HG02759 (cell line): ENCODE measurements at regions not wholly inside any gene's neighbourhood (a gene's known extent, or its start where the extent isn't known, plus 50 kb on each side); places are given as distances from the start of the nearest gene placed in this dataset.
"Not testable (repeated sequence)": the region's sequence is repeated elsewhere in the genome, so short reads cannot be mapped to it uniquely, and the experiment has no call there.

Experiments used
- ATAC-seq: cut with Tn5 transposase; IDR thresholded peaks from one replicate; pipeline ENCODE4 v1.9.1; 2021; ENCODE audit warnings: mild to moderate bottlenecking, moderate library complexity; ENCODE audit not compliant: unreplicated experiment

DNA sequence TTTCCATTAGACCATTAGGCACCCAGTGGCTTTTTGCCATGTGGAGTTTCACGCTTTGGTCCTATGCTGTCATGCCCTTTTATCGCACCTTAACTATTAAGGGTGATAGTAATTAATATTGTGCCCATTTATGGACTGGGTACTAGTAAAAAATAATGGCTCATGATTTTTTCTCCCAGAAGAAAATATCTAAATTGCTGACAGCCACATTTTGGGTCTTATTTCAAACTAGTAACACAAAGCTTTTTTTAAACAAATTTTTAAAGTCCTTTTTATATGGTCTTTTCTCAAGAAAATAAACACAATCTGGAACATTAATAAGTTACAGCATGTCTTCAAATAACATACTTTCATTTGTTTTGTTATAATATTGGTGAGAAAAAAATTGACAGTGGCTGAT, 179.7 kb downstream of the ANKRD7 start:
- no peak for ATAC-seq

DNA sequence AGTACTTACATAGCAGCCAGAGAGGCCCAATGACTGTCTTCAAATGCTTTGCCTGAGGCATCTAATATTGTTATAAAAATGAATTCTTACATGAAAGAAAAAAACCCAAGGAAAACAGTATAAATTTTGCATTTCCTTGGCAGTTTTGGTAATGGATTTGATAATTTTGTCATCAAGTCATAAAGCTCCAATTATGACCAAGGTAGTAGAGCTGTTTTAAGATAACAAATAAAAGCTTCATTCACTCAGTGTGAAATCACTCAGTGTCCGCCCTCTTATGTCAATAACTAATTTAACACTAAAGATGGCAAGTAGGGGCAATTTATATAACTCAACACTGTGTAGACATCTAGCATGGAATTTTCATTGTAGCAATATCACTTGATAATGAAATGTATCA, 193.9 kb downstream of the ANKRD7 start:
- no peak for ATAC-seq

DNA sequence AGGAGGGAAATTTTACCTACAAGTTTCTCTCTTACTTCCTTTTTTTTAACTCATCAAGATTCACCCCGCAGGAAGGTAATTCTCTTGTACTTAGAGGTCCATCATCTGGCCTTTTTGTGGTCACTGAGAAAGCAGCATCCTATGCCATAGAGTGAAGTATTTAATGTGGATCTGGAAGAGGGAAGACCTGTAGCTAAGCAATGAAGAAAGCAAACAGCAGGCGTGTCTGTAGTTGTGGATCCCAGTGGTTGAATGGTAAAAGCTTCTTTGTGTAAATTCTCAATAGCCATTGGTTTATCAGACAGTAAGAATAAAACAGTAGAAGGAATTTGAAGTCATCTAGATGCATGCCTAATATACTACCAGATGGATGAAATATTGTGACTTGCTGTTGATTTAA, 196.4 kb downstream of the ANKRD7 start:
- no peak for ATAC-seq

DNA sequence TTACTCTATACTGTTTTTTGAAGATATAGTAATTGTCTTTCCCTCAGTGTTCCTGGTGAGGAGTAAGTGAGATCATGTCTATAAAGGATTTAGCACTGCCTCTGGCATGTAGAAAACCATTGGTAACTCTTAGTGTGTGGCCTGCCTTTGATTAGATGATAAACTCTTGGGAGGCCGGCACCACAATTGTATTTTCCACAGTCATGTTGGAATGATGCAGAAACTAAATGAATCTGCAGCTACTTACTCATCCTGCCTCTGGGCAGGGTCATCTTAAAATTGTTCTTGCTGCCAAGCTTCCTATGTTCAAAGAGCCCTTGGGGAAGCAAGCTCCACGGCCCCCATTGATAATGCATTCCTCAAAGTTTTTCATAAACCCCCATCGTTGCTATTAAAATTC, 204.6 kb downstream of the ANKRD7 start:
- ATAC-seq: no peak

DNA sequence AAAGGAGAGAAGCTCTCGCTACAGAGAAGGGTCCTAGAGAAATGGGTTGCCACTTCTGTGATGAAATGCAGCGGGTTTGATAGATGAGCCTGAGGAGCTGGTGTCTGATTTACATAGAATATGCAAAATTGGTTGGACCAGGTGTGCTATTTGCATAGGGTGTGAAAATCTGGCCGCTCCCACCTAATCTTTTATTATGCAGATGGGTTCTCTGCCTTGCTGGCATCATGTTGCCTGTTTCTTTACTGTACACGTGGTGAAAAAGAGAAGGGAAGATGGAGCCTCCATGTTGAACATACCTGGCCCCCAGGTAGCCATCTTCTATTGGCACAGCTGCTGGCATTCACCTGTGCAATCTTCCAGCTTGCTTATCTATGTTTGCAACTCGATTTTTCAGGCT, 212.2 kb downstream of the ANKRD7 start:
- ATAC-seq: no peak

DNA sequence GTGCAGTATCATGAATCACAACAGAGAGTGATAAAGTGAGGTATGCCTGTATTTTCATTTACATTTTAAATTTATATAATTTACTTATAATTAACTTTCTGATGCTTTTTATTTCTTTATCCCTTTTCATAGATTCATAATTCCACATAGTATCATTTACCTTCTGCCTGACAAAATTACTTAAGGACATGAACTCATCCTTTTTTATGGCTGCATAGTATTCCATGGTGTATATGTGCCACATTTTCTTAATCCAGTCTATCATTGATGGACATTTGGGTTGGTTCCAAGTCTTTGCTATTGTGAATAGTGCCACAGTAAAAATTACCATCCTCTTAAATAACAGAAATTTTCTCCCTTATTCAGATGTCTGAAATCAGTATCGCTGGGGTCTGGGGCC, 224.5 kb downstream of the ANKRD7 start:
- ATAC-seq: not testable (repeated sequence)

DNA sequence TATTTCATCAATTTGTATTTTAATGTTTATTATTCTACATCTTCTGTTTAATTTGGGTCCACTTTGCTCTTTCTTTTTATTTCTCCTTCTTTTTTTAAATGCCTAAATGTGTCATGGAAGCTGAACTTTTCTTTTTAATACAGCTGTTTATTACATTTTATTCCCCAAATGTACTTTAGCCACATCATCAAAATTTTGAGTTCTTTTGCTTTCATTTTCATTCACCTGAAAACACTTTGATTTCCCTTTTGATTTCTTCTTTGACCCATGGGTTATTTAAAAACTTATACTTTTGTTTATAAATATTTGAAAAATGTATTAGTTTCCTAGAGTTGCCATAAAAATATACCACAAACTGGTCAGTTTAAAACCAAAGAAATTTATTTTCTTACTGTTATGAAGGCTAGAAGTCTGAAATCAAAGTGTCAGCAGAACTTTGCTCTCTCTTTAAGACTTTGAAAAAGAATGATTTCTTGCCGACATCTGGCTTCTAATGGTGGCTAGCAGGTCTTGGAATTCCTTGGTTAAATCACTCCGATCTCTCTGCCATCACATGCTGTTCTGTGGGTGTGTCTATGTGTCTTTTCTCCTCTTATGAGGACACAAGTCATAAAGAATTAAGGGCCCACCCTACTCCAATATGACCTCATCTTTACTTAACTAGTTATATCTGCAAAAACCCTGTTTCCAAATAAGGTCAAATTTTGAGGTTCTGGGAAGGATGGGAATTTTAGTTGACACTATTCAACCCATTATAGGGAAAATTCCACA, 225.5 kb downstream of the ANKRD7 start:
- no peak for ATAC-seq

DNA sequence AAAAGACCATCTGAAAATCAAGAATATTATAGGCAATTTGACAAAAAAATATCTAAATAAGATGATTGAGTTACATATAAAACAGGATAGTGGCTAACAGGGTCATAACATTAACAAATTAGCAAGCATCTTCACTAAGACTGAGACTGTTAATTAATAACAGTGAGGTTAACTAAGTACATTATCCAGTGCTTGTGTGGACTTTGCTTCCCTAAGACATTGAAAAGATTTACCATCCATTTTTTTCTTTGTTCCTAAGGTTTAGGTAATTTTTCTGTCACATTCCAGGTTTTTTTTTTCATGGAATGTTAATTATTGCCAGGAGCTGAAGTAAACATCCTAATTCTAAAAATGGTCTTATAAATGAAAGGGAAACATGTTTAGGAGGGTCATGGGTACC, 227.6 kb downstream of the ANKRD7 start:
- ATAC-seq: no peak

DNA sequence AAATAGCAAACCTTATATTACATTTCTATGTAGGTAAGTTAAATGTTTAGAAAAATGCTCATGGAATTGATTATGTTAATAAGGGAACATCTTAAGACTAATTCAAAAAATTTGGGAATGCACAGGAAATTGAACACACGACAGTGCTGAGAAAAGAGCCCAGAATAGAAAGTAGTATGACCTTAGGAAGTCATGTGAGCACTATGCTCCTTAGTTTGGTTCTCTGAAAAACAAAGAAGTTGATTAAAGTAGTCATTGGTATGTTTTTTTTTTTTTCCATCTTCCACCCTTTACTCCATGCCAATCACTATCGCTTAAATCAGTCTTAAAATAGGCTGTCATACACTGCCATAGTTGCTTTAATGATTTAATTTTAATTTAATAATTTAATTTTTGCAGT, 242.9 kb downstream of the ANKRD7 start:
- ATAC-seq: no peak

DNA sequence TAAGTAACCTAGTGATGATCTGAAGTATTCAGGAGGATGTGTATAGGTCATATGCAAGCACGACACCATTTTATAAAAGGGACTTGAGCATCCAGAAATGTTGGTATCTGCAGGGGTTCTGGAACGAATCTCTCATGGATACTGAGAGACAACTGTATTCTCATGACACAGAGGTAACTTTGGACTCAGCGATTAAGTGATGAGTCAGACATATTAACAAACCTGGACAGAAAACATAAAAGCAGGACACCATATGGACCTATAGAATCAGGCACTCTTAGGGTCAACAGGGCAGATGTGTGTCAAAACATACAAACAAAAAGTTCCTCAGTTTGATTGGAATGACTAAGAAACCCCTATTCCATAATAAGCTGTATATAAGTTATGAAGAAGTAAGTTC, 248.1 kb downstream of the ANKRD7 start:
- ATAC-seq: no peak

DNA sequence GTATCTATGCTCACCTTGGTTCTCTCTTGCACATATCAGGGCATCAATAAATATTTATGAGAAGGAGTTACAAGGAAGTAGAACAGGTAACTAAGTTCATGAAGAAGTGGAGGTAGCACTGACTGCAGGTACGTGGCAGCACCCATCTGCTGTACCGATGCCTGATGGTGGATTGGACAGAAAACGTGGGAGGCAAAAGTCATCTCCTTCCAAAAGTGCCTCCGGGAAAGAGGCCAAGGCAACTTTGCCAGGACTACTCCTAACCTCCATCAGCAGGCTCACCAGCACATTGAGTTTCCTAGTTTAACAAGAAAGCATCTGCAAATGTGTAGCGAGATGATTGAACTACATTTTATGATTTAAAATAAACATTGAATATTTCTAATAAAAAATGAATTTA, 248.8 kb downstream of the ANKRD7 start:
- ATAC-seq: no peak

DNA sequence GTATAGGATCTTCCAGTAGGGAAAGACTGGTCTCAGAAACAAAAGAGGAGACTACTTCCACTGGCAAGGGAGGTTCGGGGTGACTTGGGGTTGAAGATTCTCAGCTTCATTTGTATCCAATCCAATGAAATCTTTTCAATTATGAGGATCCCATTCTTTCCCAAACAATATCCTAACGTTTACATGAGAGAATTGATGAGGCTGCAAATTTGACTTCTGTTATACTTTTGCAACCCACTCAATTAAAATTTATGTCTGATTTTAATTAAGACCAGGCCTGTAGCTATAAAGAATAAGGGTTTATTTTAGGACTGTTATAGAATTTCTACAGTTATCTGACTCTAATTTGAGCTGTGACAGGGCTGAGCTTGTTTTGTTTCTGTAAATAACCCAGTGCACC, 251.5 kb downstream of the ANKRD7 start:
- no peak for ATAC-seq

DNA sequence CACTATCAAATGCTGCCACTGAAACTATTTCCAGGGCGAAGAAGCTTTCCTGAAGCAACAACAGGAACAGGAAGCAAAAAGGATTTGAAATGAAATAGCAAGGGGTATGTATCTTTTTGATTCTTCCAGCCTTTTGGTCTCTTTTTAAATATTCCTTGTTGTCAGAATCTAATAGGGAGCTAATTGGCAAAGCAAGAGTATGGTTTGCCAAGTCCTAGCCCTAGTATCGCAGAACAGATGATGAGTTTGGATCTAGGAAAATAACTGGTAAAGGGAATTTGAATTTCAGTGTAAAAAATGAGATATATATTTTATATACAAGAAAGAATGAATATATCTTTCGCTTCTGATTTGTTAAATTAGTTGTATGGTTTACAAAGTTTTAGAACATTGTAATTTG, 252.5 kb downstream of the ANKRD7 start:
- no peak for ATAC-seq

DNA sequence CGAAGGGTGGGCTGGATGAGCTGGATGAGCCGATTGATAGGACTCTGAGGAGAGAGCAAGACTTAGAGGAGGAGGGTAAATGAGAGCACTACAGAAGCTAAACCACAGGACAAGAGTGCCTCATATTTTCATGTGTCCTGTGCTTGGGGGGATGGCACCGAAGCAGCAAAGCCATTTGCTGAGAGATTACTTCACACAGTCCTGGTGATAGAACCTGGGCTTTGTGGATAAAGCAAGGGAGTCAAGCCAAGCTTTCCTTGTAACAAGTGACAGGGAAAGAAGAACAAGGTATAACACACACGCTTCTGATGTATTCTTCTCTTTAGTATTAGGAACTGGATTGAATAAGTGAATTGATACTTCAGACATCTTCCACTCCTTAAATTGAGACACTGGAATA, 253.7 kb downstream of the ANKRD7 start:
- no peak for ATAC-seq

DNA sequence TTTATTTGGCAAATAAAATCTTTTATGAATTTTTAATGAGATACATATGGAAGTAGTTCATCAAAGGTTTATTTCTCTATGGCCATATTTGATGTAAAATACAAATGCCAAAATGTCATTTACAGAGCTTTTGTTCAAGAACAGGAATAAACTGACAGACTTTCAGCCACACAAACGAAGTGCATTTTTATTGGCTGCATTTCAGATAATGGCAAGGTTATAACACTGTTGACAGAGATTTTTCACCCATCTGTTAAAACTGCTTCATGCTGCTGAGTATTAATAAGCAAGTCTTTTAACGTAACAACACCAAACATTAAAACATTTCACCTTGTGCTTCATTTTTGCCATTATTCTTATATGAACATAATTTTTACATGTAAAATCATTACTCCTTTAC, 254.4 kb downstream of the ANKRD7 start:
- no peak for ATAC-seq

DNA sequence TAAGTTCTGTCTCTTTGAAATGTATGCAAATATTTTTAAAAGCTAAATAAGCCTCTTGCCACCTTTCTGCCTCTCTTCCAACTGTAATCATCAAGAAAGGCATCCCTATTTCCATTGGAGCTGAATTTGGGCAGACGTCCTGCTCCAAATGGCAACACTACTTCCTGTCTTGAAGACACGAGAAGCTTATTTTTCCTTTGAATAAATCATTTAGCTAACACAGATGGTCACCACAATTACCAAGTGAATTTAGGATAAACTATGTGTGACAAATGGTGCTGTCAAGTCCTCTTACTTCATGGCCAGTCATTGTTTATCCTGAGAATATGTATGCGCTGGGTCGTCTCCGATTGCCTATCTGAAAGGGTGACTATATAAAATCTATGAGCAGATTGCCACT, 268.0 kb downstream of the ANKRD7 start:
- no peak for ATAC-seq

DNA sequence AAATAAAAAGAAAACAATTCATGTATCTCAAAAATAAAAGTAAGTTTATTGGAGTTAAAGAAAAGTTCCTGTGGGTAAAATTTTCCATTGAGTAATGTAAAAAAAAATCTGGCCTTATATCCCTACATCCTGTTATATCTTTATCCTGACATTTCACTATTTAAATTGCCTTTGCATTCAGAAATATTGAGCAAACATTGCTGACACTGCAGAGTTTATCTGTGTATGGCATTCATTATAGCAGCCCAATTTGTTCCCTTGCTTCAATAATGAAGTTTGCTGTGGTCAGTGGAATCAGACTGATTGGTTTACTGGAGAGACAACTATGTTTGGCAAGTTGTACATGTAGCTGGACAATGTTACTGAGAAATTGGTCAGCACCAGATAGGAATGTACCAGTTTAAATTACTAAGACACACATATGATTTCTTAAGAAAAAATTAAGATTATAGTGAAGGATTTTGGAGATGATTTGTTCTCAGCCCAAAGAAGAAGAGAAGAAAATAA, 271.7 kb downstream of the ANKRD7 start:
- ATAC-seq: no peak

DNA sequence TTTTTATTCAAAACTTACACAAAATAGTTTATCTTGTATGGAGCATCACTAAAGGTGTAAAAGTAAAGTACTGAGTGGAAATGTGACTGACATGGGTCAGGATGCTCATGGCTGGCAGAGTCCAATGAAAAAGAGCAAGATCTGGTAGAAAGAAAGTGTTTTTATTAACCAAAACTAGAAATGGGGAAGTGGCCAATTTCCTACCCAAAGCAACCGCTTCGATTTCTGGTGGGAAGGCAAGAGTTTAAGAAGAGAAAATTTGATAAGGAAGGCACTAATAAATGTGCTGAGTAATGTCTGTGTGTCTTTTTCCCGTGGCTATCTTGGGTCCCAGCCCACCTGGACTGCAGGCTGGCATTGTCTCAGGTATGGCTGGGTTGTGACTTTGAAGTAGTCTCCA, 277.7 kb downstream of the ANKRD7 start:
- no peak for ATAC-seq

DNA sequence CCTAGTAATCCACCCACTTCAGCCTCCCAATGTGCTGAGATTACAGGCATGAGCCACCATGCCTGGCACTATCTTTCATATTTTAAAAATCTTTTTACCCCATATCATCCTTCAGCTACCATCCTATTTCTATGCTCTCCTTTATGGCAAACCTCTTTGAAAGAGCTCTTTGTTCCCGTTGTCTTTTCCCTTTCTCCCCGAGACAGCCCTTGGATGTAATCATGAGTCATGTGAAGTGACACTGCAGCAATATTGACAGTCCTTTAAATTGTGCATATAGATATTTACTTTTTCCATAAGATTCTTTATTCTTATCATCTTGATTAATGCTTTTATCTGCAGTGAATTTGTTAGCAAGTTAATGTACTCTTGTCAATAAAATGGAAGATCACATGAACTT, 286.6 kb downstream of the ANKRD7 start:
- no peak for ATAC-seq

DNA sequence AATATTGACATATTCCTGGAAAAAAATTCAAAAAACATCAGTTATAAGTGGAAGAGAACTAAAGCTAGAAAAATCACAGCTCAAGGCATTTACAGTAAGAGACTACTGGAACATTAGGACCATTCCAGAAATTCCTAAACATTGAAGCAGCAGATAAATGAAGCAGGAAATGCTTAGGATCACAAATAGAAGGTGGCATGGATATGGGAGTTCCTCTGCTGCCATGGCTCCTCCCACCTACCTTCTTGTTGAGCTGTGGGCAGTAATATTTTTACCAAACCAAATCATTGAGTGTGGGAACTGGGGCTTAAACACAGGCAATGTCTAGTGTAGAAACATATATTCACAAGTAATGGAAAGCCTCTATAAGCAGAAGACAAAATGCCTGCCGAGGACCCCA, 292.8 kb downstream of the ANKRD7 start:
- ATAC-seq: no peak

DNA sequence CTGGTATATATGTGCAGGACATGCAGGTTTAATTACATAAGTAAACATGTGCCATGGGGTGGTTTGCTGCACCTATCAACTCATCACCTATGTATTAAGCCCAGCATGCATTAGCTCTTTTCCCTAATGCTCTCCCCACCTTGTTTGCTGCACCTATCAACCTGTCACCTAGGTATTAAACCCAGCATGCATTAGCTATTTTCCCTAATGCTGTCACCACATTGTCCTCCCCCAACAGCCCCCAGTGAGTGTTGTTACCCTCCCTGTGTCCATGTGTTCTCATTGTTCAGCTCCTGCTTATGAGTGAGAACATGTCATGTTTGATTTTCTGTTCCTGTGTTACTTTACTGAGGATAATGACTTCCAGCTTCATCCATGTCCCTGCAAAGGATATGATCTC, 300.5 kb downstream of the ANKRD7 start:
- no peak for ATAC-seq

DNA sequence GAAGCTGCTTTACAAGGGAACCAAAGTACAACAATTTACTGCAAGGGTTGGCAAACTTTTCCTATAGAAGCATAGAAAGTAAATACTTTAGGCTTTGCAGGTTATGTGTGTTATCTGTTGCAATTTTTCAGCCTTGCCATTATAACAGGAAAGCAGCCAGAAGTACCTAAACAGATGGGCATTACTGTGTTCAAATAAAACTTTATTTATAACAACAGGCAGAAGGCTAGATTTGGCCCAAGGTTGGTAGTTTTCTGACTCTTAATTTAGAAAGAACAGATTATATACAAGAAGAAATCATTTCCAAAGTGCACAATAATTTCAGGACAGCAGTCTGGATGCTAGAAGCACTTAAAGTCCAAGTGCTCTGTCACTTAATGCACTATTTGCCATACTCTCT, 307.1 kb downstream of the ANKRD7 start:
- no peak for ATAC-seq

DNA sequence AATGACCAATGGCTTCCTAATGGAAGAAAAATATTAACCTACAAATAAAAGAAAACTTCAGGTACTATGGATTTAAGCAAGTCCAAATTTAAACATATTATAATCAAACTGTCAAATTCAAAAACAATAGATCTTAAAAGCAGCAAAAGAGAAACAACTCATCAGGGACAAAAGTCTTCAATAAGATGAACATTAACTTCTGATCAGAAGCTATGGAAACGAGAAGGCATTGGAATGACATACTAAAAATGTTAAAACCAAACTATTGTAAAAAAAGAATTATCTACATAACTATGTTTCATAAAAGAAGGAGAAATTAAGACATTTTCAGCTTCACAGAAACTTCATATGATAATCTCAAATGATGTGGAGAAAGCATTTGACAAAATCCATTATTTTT, 334.7 kb downstream of the ANKRD7 start:
- no peak for ATAC-seq
